Activated naive CD4-positive, alpha-beta T cell treated with anti-CD3 and anti-CD28 coated beads, Interleukin-2, amount 50 U/mL, for 72 hours (primary cell): ENCODE measurements at regions not wholly inside any gene's neighbourhood (a gene's known extent, or its start where the extent isn't known, plus 50 kb on each side); places are given as distances from the start of the nearest gene placed in this dataset.

Experiments
- ATAC-seq, 2 donors: fragments of 150-1000 bp; cut with Tn5 transposase; 2 replicates each; pipeline ENCODE4 v1.10.0; 2021; ENCODE audit warnings: mild to moderate bottlenecking in 2 of 2, moderate library complexity in 2 of 2
- DNase-seq, 2 donors: peaks; one replicate each; pipeline ENCODE4 v3.0.0; 2021 to 2022; ENCODE audit warnings: low spot score in 2 of 2
- H3K27ac Mint-ChIP-seq, 2 donors: one replicate each; pipeline ENCODE4 v1.8.0; 2022; ENCODE audit warnings: mild to moderate bottlenecking in 2 of 2, mixed read lengths in 2 of 2
- H3K36me3 Mint-ChIP-seq, 2 donors: one replicate each; pipeline ENCODE4 v1.8.0; 2022; ENCODE audit warnings: mixed read lengths in 2 of 2
- H3K9me3 Mint-ChIP-seq, 2 donors: one replicate each; pipeline ENCODE4 v1.8.0; 2022; ENCODE audit warnings: mixed read lengths in 2 of 2

GRCh38 chr6:164569509-164569908 lies 739.9 kb downstream of the C6orf118 start:
- peaks cover 3 to 19% of the 10 kb centered on the region in 2 donors for H3K9me3 Mint-ChIP-seq
- no peak overlapping the region for H3K27ac Mint-ChIP-seq
- DNase-seq (no peak), ATAC-seq (no peak)
- H3K36me3 Mint-ChIP-seq = no peaks in the 10 kb centered on the region

GRCh38 chr6:164563924-164564323 lies 745.5 kb downstream of the C6orf118 start:
- Mint-ChIP-seq H3K9me3 (peaks cover 14 to 19% of the 10 kb centered on the region in 2 donors), H3K36me3 (no peaks in the 10 kb centered on the region), H3K27ac (no peak overlapping the region)
- ATAC-seq (no peak), DNase-seq (no peak)

GRCh38 chr6:164561656-164562055 lies 747.7 kb downstream of the C6orf118 start:
- DNase-seq = no peak
- H3K36me3 Mint-ChIP-seq = no peaks in the 10 kb centered on the region
- no peak for ATAC-seq
- no peak overlapping the region for H3K27ac Mint-ChIP-seq
- H3K9me3 Mint-ChIP-seq = peaks cover 11% of the 10 kb centered on the region in 2 donors

- peaks cover 16 to 24% of the 10 kb centered on the region in 2 donors for H3K9me3 Mint-ChIP-seq
- DNase-seq (no peak), ATAC-seq (no peak)
- H3K27ac Mint-ChIP-seq = no peak overlapping the region
- H3K36me3 Mint-ChIP-seq = no peaks in the 10 kb centered on the region
Measured at GRCh38 chr6:164554700-164555476, 754.5 kb downstream of the C6orf118 start.

- Mint-ChIP-seq H3K27ac (no peak overlapping the region), H3K9me3 (peaks cover 15 to 23% of the 10 kb centered on the region in 2 donors), H3K36me3 (no peaks in the 10 kb centered on the region)
- no peak for DNase-seq
- no peak for ATAC-seq
Measured at GRCh38 chr6:164554226-164554625, 755.2 kb downstream of the C6orf118 start.

GRCh38 chr6:164551706-164552105 lies 757.7 kb downstream of the C6orf118 start:
- DNase-seq = no peak
- Mint-ChIP-seq H3K9me3 (peaks cover 18 to 23% of the 10 kb centered on the region in 2 donors), H3K27ac (no peak overlapping the region), H3K36me3 (no peaks in the 10 kb centered on the region)
- ATAC-seq = no peak

GRCh38 chr6:164547076-164547475 lies 762.3 kb downstream of the C6orf118 start:
- DNase-seq (no peak), ATAC-seq (no peak)
- Mint-ChIP-seq H3K9me3 (peaks cover 10 to 11% of the 10 kb centered on the region in 2 donors), H3K27ac (no peak overlapping the region), H3K36me3 (no peaks in the 10 kb centered on the region)

GRCh38 chr6:164546263-164546662 lies 763.1 kb downstream of the C6orf118 start:
- DNase-seq (no peak), ATAC-seq (no peak)
- no peaks in the 10 kb centered on the region for H3K36me3 Mint-ChIP-seq

GRCh38 chr6:164534070-164534766 lies 775.2 kb downstream of the C6orf118 start:
- Mint-ChIP-seq H3K36me3 (peaks cover 0 to 5% of the 10 kb centered on the region in 2 donors), H3K27ac (no peak overlapping the region), H3K9me3 (peaks cover 15 to 19% of the 10 kb centered on the region in 2 donors)
- ATAC-seq = no peak
- no peak for DNase-seq

More at GRCh38 chr6:164546263-164546662, 763.1 kb downstream of the C6orf118 start:
- Mint-ChIP-seq H3K9me3 (peaks cover 7 to 9% of the 10 kb centered on the region in 2 donors), H3K27ac (no peak overlapping the region)

GRCh38 chr6:164533045-164533362 lies 776.4 kb downstream of the C6orf118 start:
- peaks cover 0 to 5% of the 10 kb centered on the region in 2 donors for H3K36me3 Mint-ChIP-seq
- H3K9me3 Mint-ChIP-seq = peaks cover 12 to 15% of the 10 kb centered on the region in 2 donors

GRCh38 chr6:164532198-164533044 lies 777.0 kb downstream of the C6orf118 start:
- no peak for ATAC-seq
- no peak overlapping the region for H3K27ac Mint-ChIP-seq
- H3K9me3 Mint-ChIP-seq = peaks cover 12 to 15% of the 10 kb centered on the region in 2 donors
- H3K36me3 Mint-ChIP-seq = peaks cover 0 to 5% of the 10 kb centered on the region in 2 donors
- DNase-seq = no peak

More at GRCh38 chr6:164533045-164533362, 776.4 kb downstream of the C6orf118 start:
- ATAC-seq (no peak), DNase-seq (no peak)
- no peak overlapping the region for H3K27ac Mint-ChIP-seq

- DNase-seq = no peak
- H3K9me3 Mint-ChIP-seq = peaks cover 11 to 13% of the 10 kb centered on the region in 2 donors
- H3K36me3 Mint-ChIP-seq = peaks cover 0 to 5% of the 10 kb centered on the region in 2 donors
- no peak for ATAC-seq
- H3K27ac Mint-ChIP-seq = no peak overlapping the region
Measured at GRCh38 chr6:164531736-164532135, 777.7 kb downstream of the C6orf118 start.

GRCh38 chr6:164528539-164528938 lies 780.9 kb downstream of the C6orf118 start:
- H3K36me3 Mint-ChIP-seq = peaks cover 0 to 5% of the 10 kb centered on the region in 2 donors
- H3K9me3 Mint-ChIP-seq = peaks cover 8 to 11% of the 10 kb centered on the region in 2 donors
- DNase-seq = no peak
- no peak for ATAC-seq
- H3K27ac Mint-ChIP-seq = no peak overlapping the region

- no peak overlapping the region for H3K27ac Mint-ChIP-seq
- DNase-seq = no peak
Measured at GRCh38 chr6:164523087-164523654, 786.2 kb downstream of the C6orf118 start.

GRCh38 chr6:164520916-164521315 lies 788.5 kb downstream of the C6orf118 start:
- Mint-ChIP-seq H3K36me3 (peaks cover 0 to 7% of the 10 kb centered on the region in 2 donors), H3K27ac (no peak overlapping the region), H3K9me3 (peaks cover 4 to 21% of the 10 kb centered on the region in 2 donors)
- DNase-seq (no peak), ATAC-seq (no peak)

More at GRCh38 chr6:164523087-164523654, 786.2 kb downstream of the C6orf118 start:
- ATAC-seq = no peak
- Mint-ChIP-seq H3K9me3 (peaks cover 4 to 18% of the 10 kb centered on the region in 2 donors), H3K36me3 (peaks cover 0 to 7% of the 10 kb centered on the region in 2 donors)

GRCh38 chr6:164507206-164507940 lies 802.0 kb downstream of the C6orf118 start:
- DNase-seq (no peak), ATAC-seq (no peak)

More at GRCh38 chr6:164507206-164507940, 802.0 kb downstream of the C6orf118 start:
- H3K36me3 Mint-ChIP-seq = peaks cover 0 to 9% of the 10 kb centered on the region in 2 donors
- no peak overlapping the region for H3K27ac Mint-ChIP-seq
- H3K9me3 Mint-ChIP-seq = peaks cover 11 to 19% of the 10 kb centered on the region in 2 donors
